ENCODE measurements at regions not wholly inside any gene's neighbourhood (a gene's known extent, or its start where the extent isn't known, plus 50 kb on each side); places are given as distances from the start of the nearest gene placed in this dataset.

DNA sequence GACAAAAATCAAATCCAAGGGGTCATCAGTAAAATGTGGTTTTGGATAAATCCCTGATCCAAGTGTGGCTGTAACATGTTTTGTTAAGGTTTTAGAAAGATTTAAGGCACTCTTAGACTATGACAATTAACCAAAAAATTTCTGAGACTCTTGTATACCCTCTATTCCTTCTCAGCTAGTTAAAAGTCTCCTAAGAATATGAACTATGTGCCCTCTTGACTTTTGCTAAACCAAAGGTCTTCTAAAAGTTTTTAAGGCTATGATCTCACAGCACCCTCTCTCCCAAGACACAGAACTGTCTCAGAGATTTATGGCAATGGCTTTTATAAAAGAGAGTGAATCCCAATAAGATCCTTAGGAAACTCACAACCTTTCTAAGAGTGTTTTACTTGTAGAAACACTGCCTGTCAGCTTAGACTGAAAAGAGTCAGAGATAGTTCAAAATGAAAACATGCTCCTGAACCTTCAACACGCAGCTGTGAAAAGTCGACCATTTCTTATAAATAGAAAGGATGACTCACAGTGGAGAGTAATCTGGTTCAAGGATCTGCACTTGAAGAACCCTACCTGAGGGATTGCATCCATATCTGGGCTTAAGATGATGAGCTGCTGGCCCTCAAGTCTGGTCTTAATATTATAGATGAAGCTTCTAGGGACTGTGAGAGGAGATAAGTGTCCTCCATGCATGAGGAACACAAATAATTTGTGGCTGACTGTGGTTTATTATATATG lies 388.4 kb upstream of the GJE1 start:
- TF ChIP-seq, protein P1, sequence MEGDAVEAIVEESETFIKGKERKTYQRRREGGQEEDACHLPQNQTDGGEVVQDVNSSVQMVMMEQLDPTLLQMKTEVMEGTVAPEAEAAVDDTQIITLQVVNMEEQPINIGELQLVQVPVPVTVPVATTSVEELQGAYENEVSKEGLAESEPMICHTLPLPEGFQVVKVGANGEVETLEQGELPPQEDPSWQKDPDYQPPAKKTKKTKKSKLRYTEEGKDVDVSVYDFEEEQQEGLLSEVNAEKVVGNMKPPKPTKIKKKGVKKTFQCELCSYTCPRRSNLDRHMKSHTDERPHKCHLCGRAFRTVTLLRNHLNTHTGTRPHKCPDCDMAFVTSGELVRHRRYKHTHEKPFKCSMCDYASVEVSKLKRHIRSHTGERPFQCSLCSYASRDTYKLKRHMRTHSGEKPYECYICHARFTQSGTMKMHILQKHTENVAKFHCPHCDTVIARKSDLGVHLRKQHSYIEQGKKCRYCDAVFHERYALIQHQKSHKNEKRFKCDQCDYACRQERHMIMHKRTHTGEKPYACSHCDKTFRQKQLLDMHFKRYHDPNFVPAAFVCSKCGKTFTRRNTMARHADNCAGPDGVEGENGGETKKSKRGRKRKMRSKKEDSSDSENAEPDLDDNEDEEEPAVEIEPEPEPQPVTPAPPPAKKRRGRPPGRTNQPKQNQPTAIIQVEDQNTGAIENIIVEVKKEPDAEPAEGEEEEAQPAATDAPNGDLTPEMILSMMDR (IDR thresholded peaks at IDR 0.05) = no peak
- DNase-seq (ENCODE audit: low spot score) = no peak

DNA sequence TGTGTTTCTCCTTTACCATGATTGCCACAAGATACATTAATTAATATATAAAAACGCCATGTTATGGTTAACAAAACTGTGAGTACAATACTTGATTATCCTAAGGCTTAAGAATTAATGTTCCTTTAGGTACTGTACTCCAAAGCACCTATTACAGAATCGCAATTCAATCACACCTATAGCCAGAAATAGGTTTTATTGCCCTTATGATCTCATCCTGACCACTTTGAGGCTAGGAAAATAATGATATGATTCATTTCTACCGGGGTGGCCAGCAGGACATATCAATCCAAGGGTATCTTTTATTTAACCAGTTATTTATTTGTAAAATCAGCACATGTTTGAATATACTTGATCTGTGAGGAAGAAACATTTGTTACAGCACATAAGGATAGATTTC lies 396.6 kb upstream of the GJE1 start:
- no peak for ATAC-seq (ENCODE audit: low FRiP score)
- no peak for DNase-seq (ENCODE audit: low spot score)
- TF ChIP-seq, protein P1 (IDR thresholded peaks at IDR 0.05) = no peak

More for the DNA sequence above, 388.4 kb upstream of the GJE1 start:
- no peak for ATAC-seq (ENCODE audit: low FRiP score)

DNA sequence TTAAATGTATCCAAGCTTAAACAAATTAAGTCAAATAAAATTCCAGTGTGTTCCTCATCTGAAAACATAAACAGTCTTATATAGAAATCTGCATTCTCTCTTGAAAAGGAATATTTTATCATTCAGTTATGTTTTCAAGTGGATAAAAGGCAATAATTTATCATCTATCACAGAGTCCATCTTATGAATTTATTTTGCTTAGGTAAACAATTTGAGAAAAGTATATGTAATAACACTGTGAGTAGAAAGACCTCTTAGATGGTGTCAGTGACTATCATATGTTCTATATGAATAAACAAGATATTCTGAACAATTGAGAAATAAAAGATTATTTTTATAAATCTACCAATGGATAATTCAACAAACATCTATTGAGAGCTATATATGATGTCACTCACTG lies 397.6 kb upstream of the GJE1 start:
- no peak for DNase-seq (ENCODE audit: low spot score)
- no peak for ATAC-seq (ENCODE audit: low FRiP score)
- TF ChIP-seq, protein P1 (IDR thresholded peaks at IDR 0.05) = no peak

DNA sequence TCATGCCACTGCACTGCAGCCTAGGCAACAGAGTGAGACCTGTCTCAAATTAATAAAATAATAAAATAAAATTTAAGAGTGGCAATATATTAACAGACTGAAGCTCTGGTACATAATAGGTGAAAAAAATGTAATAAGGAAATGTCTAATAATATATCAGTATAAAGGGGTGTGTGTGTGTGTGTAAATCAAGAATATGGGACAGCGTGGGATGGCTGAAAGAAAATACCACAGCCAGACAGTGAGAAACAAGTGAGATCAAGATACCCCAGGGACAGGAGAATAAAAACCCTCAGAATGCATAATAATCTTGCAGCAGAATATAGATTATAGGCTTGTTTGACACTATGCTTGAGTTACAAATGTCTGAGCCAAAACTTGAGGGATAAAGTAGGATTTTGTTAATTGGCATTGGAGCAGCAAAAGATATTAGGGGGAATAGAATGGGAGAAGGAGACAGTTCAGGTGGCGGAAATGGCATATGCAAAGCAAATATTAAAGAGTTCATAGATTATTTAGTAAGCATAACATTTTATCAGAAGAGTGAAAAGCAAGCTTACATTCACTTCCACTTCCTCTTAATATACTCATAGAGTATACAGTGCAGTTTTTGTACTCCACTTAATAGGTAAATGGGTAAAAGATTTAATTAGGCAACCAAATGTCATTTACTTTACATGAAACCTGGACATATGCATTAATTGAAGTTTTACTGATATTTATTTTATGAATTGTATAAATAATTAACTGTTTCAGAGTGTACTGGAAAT lies 398.5 kb upstream of the GJE1 start:
- DNase-seq (ENCODE audit: low spot score) = no peak
- ATAC-seq (ENCODE audit: low FRiP score) = no peak
- TF ChIP-seq, protein P1 (IDR thresholded peaks at IDR 0.05) = no peak

DNA sequence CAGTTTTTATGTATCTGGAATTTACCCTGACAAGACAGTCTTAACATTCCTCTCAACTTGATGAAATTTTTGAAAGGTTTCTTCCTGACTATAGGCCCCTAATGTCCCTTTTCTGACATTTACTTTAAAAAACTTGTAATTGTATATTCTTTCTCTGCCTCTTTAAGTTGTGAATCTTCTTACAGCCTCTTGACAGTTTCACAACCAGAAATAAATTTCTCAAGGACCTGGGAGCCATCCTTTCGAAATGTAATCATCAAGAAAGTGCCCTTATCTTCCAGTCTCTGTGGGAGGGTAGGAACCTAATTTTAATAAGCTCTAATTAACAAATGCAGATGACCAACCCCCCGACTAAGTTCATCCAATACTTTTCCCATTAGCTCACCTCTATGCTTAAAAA lies 403.6 kb upstream of the GJE1 start:
- TF ChIP-seq, protein P1 (IDR thresholded peaks at IDR 0.05) = no peak
- DNase-seq (ENCODE audit: low spot score) (no peak), ATAC-seq (ENCODE audit: low FRiP score) (no peak)

DNA sequence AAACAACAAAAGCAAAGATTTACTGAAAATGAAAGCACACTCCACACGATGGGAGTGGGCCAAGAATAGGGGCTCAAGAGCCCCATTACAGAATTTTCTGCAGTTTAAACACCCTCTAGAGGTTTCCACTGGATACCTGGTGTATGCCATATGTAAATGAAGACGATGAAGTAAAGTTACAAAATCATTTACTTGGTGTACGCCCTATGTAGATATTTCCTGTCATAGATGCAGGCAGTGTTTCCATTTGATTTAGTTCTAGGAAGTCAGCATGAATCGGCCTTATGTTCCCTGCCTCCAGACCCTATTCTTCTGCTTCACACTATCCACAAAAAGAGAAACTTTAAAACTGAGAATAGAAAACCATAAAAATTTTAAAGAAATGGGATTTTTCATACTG lies 404.4 kb upstream of the GJE1 start:
- TF ChIP-seq, protein P1 (IDR thresholded peaks at IDR 0.05) = no peak
- ATAC-seq (ENCODE audit: low FRiP score) = no peak
- no peak for DNase-seq (ENCODE audit: low spot score)

DNA sequence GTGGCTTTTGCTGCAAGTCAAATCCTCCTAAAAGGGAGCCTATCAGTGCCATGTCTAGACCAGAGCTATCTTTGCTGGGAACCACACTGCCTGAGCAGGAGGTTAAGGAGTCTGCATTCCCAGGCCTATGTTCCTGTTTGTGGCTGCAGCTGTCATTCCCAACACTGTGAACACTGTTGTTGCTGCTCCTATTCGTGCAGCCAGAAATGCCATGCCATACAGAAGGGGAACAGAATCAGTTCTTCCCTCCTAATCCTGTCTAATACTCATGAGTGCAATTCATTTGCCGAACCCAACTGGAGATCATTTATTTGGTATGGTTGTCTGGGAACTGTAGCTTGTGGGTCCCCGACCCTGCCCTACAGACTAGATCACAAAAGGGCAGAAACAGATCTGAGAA lies 406.5 kb upstream of the GJE1 start:
- ATAC-seq (ENCODE audit: low FRiP score) = no peak
- DNase-seq (ENCODE audit: low spot score) = no peak
- TF ChIP-seq, protein P1 (IDR thresholded peaks at IDR 0.05) = no peak
